CD8-positive, alpha-beta memory T cell (primary cell): ENCODE measurements at regions not wholly inside any gene's neighbourhood (a gene's known extent, or its start where the extent isn't known, plus 50 kb on each side); places are given as distances from the start of the nearest gene placed in this dataset.

Source experiments
- CTCF ChIA-PET: fragments of 350-600 bp; sonication (Branson Sonifier 250); formaldehyde crosslinking; loops from one replicate; lab custom pipeline; 2021; ENCODE audit warnings: antibody characterized with exemption; lab: Charles Lee
- POLR2A ChIA-PET: fragments of 350-600 bp; sonication (Branson Sonifier 250); formaldehyde crosslinking; loops from one replicate; lab custom pipeline; 2021; ENCODE audit warnings: antibody characterized with exemption; lab: Charles Lee
- DNase-seq, 5 donors: peaks; one replicate each; pipeline versions ENCODE4 v3.0.0 to v3.0.0-alpha.2; 2020 to 2022; ENCODE audit warnings: mixed read lengths in 1 of 5
- H3K27ac ChIP-seq: one replicate; pipeline ENCODE4 v1.7.0; 2013; ENCODE audit warnings: low read depth, mild to moderate bottlenecking, low read length, moderate library complexity
- H3K27me3 ChIP-seq: 2 replicates; pipeline ENCODE4 v1.7.0; 2013; ENCODE audit warnings: low read length, mild to moderate bottlenecking; ENCODE audit not compliant: insufficient read depth, poor library complexity, severe bottlenecking
- H3K36me3 ChIP-seq: 2 replicates; pipeline ENCODE4 v1.7.0; 2013; ENCODE audit warnings: mild to moderate bottlenecking, low read length, moderate library complexity; ENCODE audit not compliant: insufficient read depth
- H3K4me1 ChIP-seq: 2 replicates; pipeline ENCODE4 v1.7.0; 2013; ENCODE audit warnings: mild to moderate bottlenecking, low read length, moderate library complexity; ENCODE audit not compliant: insufficient read depth
- H3K4me3 ChIP-seq: 2 replicates; pipeline ENCODE4 v1.7.0; 2013; ENCODE audit warnings: mild to moderate bottlenecking, low read length
- H3K9me3 ChIP-seq: 2 replicates; pipeline ENCODE4 v1.7.0; 2013; ENCODE audit warnings: mild to moderate bottlenecking, low read length
- H3K27ac Mint-ChIP-seq, 8 donors: one replicate each; pipeline ENCODE4 v1.8.0; 2020 to 2021; ENCODE audit warnings: mixed read lengths in 8 of 8, mild to moderate bottlenecking in 6 of 8, inconsistent platforms in 3 of 8, moderate library complexity in 3 of 8
- H3K27me3 Mint-ChIP-seq, 2 donors: one replicate each; pipeline ENCODE4 v1.8.0; 2020 to 2021; ENCODE audit warnings: mixed read lengths in 2 of 2, mild to moderate bottlenecking in 1 of 2, moderate library complexity in 1 of 2
- H3K36me3 Mint-ChIP-seq, 3 donors: one replicate each; pipeline ENCODE4 v1.8.0; 2020 to 2021; ENCODE audit warnings: mixed read lengths in 3 of 3, inconsistent platforms in 1 of 3, mild to moderate bottlenecking in 1 of 3
- H3K4me1 Mint-ChIP-seq, 3 donors: one replicate each; pipeline ENCODE4 v1.8.0; 2020 to 2021; ENCODE audit warnings: mixed read lengths in 3 of 3, inconsistent platforms in 1 of 3, mild to moderate bottlenecking in 1 of 3
- H3K4me3 Mint-ChIP-seq, 7 donors: one replicate each; pipeline ENCODE4 v1.8.0; 2020 to 2021; ENCODE audit warnings: mixed read lengths in 7 of 7, mild to moderate bottlenecking in 6 of 7, moderate library complexity in 4 of 7, inconsistent platforms in 2 of 7
- H3K9me3 Mint-ChIP-seq, 5 donors: one replicate each; pipeline ENCODE4 v1.8.0; 2020 to 2022; ENCODE audit warnings: mixed read lengths in 5 of 5, mild to moderate bottlenecking in 3 of 5, moderate library complexity in 2 of 5, inconsistent platforms in 1 of 5

GRCh38 chr12:23066095-23066494 is 441.1 kb downstream of the ETNK1 start:
- POLR2A ChIA-PET: no interaction called here
- Mint-ChIP-seq H3K9me3 (peaks cover 0 to 3% (median 0%) of the 10 kb centered on the region in 5 donors), H3K4me3 (no peak overlapping the region), H3K36me3 (no peaks in the 10 kb centered on the region), H3K4me1 (no peaks in the 10 kb centered on the region), H3K27me3 (no peaks in the 10 kb centered on the region), H3K27ac (no peak overlapping the region)
- Histone ChIP-seq H3K4me3 (no peak overlapping the region), H3K36me3 (no peaks in the 10 kb centered on the region), H3K27ac (no peak overlapping the region), H3K9me3 (no peaks in the 10 kb centered on the region), H3K27me3 (no peaks in the 10 kb centered on the region), H3K4me1 (no peaks in the 10 kb centered on the region)
- CTCF ChIA-PET: no interaction called here
- no peak for DNase-seq

- CTCF ChIA-PET: no interaction called here
- no peak overlapping the region for H3K4me3 Mint-ChIP-seq
- no peaks in the 10 kb centered on the region for H3K4me1 ChIP-seq
Measured at GRCh38 chr12:23083267-23083666, 458.3 kb downstream of the ETNK1 start.

GRCh38 chr12:23084236-23084995 is 459.4 kb downstream of the ETNK1 start:
- Mint-ChIP-seq H3K4me1 (no peaks in the 10 kb centered on the region), H3K27ac (no peak overlapping the region), H3K36me3 (no peaks in the 10 kb centered on the region), H3K4me3 (no peak overlapping the region), H3K9me3 (peaks cover 0 to 14% (median 1%) of the 10 kb centered on the region in 5 donors), H3K27me3 (no peaks in the 10 kb centered on the region)
- H3K4me3 ChIP-seq: no peak overlapping the region
- POLR2A ChIA-PET: no interaction called here
- CTCF ChIA-PET: no interaction called here
- no peak overlapping the region for H3K27ac ChIP-seq
- no peaks in the 10 kb centered on the region for H3K9me3 ChIP-seq
- no peaks in the 10 kb centered on the region for H3K27me3 ChIP-seq
- no peak for DNase-seq
- H3K36me3 ChIP-seq: no peaks in the 10 kb centered on the region
- H3K4me1 ChIP-seq: no peaks in the 10 kb centered on the region

More at GRCh38 chr12:23083267-23083666, 458.3 kb downstream of the ETNK1 start:
- Histone ChIP-seq H3K27ac (no peak overlapping the region), H3K27me3 (no peaks in the 10 kb centered on the region), H3K4me3 (no peak overlapping the region), H3K36me3 (no peaks in the 10 kb centered on the region), H3K9me3 (no peaks in the 10 kb centered on the region)
- H3K36me3 Mint-ChIP-seq: no peaks in the 10 kb centered on the region
- DNase-seq: no peak
- H3K27ac Mint-ChIP-seq: no peak overlapping the region
- POLR2A ChIA-PET: no interaction called here
- peaks cover 0 to 11% (median 0%) of the 10 kb centered on the region in 5 donors for H3K9me3 Mint-ChIP-seq
- H3K27me3 Mint-ChIP-seq: no peaks in the 10 kb centered on the region
- H3K4me1 Mint-ChIP-seq: no peaks in the 10 kb centered on the region

GRCh38 chr12:23088594-23088993 is 463.6 kb downstream of the ETNK1 start:
- no peaks in the 10 kb centered on the region for H3K4me1 Mint-ChIP-seq
- no peak overlapping the region for H3K4me3 Mint-ChIP-seq
- H3K9me3 ChIP-seq: no peaks in the 10 kb centered on the region
- DNase-seq: no peak
- H3K4me3 ChIP-seq: no peak overlapping the region
- H3K27ac Mint-ChIP-seq: no peak overlapping the region
- no peaks in the 10 kb centered on the region for H3K36me3 ChIP-seq
- H3K4me1 ChIP-seq: no peaks in the 10 kb centered on the region
- peaks cover 0 to 10% (median 2%) of the 10 kb centered on the region in 5 donors for H3K9me3 Mint-ChIP-seq
- no peaks in the 10 kb centered on the region for H3K27me3 ChIP-seq
- ChIA-PET POLR2A (no interaction called here), CTCF (no interaction called here)
- H3K36me3 Mint-ChIP-seq: no peaks in the 10 kb centered on the region
- H3K27me3 Mint-ChIP-seq: no peaks in the 10 kb centered on the region
- no peak overlapping the region for H3K27ac ChIP-seq

GRCh38 chr12:23093488-23093887 is 468.5 kb downstream of the ETNK1 start:
- CTCF ChIA-PET: no interaction called here
- Mint-ChIP-seq H3K4me1 (no peaks in the 10 kb centered on the region), H3K27ac (no peak overlapping the region)

GRCh38 chr12:23096321-23096720 is 471.4 kb downstream of the ETNK1 start:
- H3K9me3 ChIP-seq: no peaks in the 10 kb centered on the region
- no peak overlapping the region for H3K27ac ChIP-seq
- Mint-ChIP-seq H3K9me3 (peaks cover 0 to 2% (median 0%) of the 10 kb centered on the region in 5 donors), H3K4me1 (no peaks in the 10 kb centered on the region), H3K4me3 (no peak overlapping the region), H3K27me3 (no peaks in the 10 kb centered on the region), H3K36me3 (no peaks in the 10 kb centered on the region), H3K27ac (no peak overlapping the region)
- H3K4me1 ChIP-seq: no peaks in the 10 kb centered on the region
- no peak overlapping the region for H3K4me3 ChIP-seq
- ChIA-PET POLR2A (no interaction called here), CTCF (no interaction called here)
- no peaks in the 10 kb centered on the region for H3K27me3 ChIP-seq
- no peak for DNase-seq
- H3K36me3 ChIP-seq: no peaks in the 10 kb centered on the region

More at GRCh38 chr12:23093488-23093887, 468.5 kb downstream of the ETNK1 start:
- H3K4me1 ChIP-seq: no peaks in the 10 kb centered on the region
- no peaks in the 10 kb centered on the region for H3K36me3 ChIP-seq
- H3K9me3 ChIP-seq: no peaks in the 10 kb centered on the region
- POLR2A ChIA-PET: no interaction called here
- DNase-seq: no peak
- no peak overlapping the region for H3K27ac ChIP-seq
- H3K36me3 Mint-ChIP-seq: no peaks in the 10 kb centered on the region
- peaks cover 0 to 7% (median 1%) of the 10 kb centered on the region in 5 donors for H3K9me3 Mint-ChIP-seq
- H3K4me3 Mint-ChIP-seq: no peak overlapping the region
- H3K4me3 ChIP-seq: no peak overlapping the region
- H3K27me3 Mint-ChIP-seq: no peaks in the 10 kb centered on the region
- H3K27me3 ChIP-seq: no peaks in the 10 kb centered on the region

GRCh38 chr12:23098110-23098509 is 473.1 kb downstream of the ETNK1 start:
- H3K9me3 Mint-ChIP-seq: peaks cover 0 to 2% (median 0%) of the 10 kb centered on the region in 5 donors
- no peak overlapping the region for H3K27ac ChIP-seq
- H3K36me3 ChIP-seq: no peaks in the 10 kb centered on the region
- no peak overlapping the region for H3K27ac Mint-ChIP-seq
- H3K4me3 Mint-ChIP-seq: no peak overlapping the region
- H3K36me3 Mint-ChIP-seq: no peaks in the 10 kb centered on the region
- ChIA-PET POLR2A (no interaction called here), CTCF (no interaction called here)
- H3K4me1 ChIP-seq: no peaks in the 10 kb centered on the region
- no peak for DNase-seq
- H3K4me1 Mint-ChIP-seq: no peaks in the 10 kb centered on the region
- no peaks in the 10 kb centered on the region for H3K27me3 Mint-ChIP-seq
- H3K27me3 ChIP-seq: no peaks in the 10 kb centered on the region
- H3K9me3 ChIP-seq: no peaks in the 10 kb centered on the region
- no peak overlapping the region for H3K4me3 ChIP-seq

- no peaks in the 10 kb centered on the region for H3K4me1 ChIP-seq
- POLR2A ChIA-PET: no interaction called here
- no peak overlapping the region for H3K4me3 Mint-ChIP-seq
- no peaks in the 10 kb centered on the region for H3K27me3 Mint-ChIP-seq
- H3K36me3 Mint-ChIP-seq: no peaks in the 10 kb centered on the region
- CTCF ChIA-PET: no interaction called here
- no peaks in the 10 kb centered on the region for H3K36me3 ChIP-seq
- H3K4me1 Mint-ChIP-seq: no peaks in the 10 kb centered on the region
- no peaks in the 10 kb centered on the region for H3K9me3 ChIP-seq
- H3K27ac Mint-ChIP-seq: no peak overlapping the region
- no peak for DNase-seq
- peaks cover 0 to 2% (median 0%) of the 10 kb centered on the region in 5 donors for H3K9me3 Mint-ChIP-seq
- H3K27me3 ChIP-seq: no peaks in the 10 kb centered on the region
- no peak overlapping the region for H3K27ac ChIP-seq
- H3K4me3 ChIP-seq: no peak overlapping the region
Measured at GRCh38 chr12:23098517-23098916, 473.5 kb downstream of the ETNK1 start.
